GM06990 (cell line): ENCODE measurements at regions not wholly inside any gene's neighbourhood (a gene's known extent, or its start where the extent isn't known, plus 50 kb on each side); places are given as distances from the start of the nearest gene placed in this dataset.

ENCODE experiments used
- DNase-seq: peaks from one replicate; pipeline ENCODE4 v3.0.0-alpha.2; 2011; ENCODE audit not compliant: insufficient read length; ENCODE audit errors: extremely low read depth
- H3K27me3 ChIP-seq: replicated peaks from 2 replicates; pipeline ENCODE4 v1.6.0; 2011; ENCODE audit warnings: low read length; ENCODE audit not compliant: control insufficient read depth, insufficient read depth
- H3K36me3 ChIP-seq: 2 replicates; pipeline ENCODE4 v1.5.1; 2011; ENCODE audit warnings: low read length; ENCODE audit not compliant: control insufficient read depth, insufficient read depth
- H3K4me3 ChIP-seq: replicated peaks from 2 replicates; pipeline ENCODE4 v1.5.1; 2011; ENCODE audit warnings: low read depth, mild to moderate bottlenecking, control low read depth, low read length
- TF ChIP-seq, protein P1 (sequence below): IDR thresholded peaks from 2 replicates; pipeline ENCODE4 v1.5.1; 2011; ENCODE audit warnings: low read length, control low read depth, mild to moderate bottlenecking, inconsistent platforms; ENCODE audit not compliant: insufficient read depth, poor library complexity, severe bottlenecking

DNA sequence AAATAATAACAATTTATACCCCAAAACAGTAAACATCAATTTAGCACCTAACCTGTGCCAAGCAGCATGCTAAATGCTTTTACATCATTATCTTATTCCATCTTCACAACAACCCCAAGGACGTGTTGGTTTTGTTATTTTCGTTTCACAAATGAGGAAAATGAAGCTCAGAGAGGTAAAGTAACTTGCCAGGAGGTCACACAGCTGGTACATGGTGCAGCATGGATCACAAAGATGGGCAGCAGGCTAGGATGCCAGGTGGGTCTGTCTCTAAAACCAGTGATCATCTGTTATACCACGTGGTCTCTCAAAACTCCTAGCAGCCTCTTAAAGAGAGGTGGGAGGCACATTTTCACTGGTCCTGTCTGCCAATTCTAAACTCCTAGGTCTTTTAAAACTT is 323.6 kb upstream of the F9 start:
- TF ChIP-seq, protein P1, sequence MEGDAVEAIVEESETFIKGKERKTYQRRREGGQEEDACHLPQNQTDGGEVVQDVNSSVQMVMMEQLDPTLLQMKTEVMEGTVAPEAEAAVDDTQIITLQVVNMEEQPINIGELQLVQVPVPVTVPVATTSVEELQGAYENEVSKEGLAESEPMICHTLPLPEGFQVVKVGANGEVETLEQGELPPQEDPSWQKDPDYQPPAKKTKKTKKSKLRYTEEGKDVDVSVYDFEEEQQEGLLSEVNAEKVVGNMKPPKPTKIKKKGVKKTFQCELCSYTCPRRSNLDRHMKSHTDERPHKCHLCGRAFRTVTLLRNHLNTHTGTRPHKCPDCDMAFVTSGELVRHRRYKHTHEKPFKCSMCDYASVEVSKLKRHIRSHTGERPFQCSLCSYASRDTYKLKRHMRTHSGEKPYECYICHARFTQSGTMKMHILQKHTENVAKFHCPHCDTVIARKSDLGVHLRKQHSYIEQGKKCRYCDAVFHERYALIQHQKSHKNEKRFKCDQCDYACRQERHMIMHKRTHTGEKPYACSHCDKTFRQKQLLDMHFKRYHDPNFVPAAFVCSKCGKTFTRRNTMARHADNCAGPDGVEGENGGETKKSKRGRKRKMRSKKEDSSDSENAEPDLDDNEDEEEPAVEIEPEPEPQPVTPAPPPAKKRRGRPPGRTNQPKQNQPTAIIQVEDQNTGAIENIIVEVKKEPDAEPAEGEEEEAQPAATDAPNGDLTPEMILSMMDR: no peak
- no peaks in the 10 kb centered on the region; the same call in 1 of the 2 replicates for H3K27me3 ChIP-seq
- DNase-seq: no peak
- H3K36me3 ChIP-seq: no peaks in the 10 kb centered on the region
- no peak overlapping the region for H3K4me3 ChIP-seq

DNA sequence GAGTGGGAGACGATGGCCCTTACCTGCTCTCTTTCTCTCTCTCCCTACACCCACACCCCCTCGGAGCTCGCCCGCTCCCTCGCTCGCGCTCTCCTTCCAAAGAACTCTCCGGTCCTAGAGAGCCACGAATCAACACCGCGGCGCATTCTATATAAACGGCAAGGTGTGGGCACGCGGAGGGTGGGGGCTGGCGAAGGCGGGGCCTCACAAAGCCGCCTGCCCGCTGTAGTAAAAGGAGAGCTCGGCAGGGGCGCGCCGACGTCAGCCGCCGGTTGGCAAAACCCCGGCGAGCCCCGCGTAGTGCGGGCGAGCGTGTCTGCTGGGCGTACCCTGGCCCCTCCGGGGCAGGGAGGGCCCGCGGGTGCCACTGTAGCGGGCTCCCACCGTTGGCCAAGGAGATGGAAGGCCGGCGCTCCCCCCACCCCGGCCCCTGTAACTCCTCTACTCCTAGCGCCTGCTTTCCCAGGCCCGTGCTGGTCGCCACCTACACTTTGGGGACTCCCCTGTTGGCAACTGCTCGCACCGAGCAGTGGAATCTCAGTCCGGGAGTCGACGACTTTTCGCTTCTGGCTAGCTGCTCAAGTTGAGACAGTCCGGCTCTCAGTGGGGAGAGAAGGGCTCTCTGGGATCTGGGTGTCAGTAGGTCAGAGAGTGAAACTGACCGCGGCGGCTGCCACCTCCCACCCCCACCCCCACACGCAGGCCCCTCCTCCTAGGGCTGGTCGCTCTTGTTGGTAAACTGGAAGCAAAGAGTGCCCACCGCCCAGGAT is 325.5 kb upstream of the F9 start:
- TF ChIP-seq, protein P1: no peak
- Histone ChIP-seq H3K4me3 (peak overlapping the region; percentile 16), H3K27me3 (no peaks in the 10 kb centered on the region; the same call in 1 of the 2 replicates), H3K36me3 (no peaks in the 10 kb centered on the region)
- no peak for DNase-seq

DNA sequence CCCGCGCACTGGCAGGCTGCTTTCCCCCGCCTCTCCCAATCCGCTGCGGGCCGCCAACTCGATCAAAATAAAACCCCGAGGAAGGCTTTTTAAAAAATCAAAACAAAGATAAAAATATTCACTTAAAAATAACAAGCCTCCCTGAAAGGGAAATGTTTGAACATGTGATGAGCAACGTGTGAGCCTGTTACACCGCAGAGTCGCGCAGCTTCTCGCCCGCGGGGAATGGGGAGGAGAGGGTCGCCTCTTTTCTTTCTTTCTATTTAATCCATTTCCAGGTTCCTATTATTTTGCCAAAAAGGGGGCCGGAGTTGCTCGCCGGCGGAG is 326.0 kb upstream of the F9 start:
- no peak for DNase-seq
- H3K4me3 ChIP-seq: peak overlapping the region; percentile 16
- no peaks in the 10 kb centered on the region for H3K36me3 ChIP-seq
- TF ChIP-seq, protein P1: no peak
- H3K27me3 ChIP-seq: no peaks in the 10 kb centered on the region; the same call in 1 of the 2 replicates

DNA sequence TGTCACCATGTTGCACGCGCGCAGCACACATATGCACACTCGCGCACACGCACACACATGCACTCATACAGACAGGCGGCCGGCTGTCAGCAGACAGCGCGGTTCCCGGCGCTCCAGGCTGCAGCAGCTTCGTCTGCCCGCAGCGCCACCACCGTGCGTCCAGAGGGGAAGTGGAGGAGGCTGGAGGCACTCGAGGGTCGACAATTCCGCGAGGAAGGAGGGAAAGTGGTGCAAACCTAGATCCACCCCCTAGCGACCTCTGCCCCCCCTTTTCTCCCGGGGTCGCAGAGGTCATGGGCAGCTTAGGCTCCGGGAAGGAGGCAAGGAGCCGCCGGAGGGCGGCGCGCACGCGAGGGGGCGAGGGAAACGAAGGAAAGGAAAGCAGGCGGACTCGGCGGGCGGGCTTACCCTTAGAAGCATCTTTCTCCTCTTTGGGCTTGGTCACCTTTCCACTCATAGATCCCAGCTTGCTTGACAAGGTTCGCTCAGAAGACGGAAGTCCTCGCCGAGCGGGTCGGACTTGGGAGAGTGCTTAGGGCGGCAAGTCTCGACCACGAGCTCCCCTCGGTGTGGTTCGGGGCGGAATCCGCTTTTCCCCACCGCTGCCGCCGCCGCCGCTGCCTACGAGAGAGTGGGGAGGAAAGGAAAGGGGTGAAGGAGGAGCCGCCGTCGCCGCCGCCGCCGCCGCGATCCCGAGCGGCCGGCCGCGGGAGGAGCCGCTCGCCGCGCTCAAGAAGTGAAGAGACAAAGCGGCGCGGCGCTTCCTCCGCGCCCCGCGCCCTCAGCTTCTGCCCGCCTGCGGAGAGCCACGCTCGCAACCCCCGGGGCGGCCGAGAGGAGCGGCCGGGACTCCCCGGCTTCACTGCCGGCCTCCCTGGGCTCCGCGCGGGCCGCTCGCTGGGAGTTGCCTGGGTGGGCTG is 326.6 kb upstream of the F9 start:
- Histone ChIP-seq H3K27me3 (no peaks in the 10 kb centered on the region; the same call in 1 of the 2 replicates), H3K36me3 (no peaks in the 10 kb centered on the region), H3K4me3 (peak overlapping the region; percentile 16)
- TF ChIP-seq, protein P1: no peak
- no peak for DNase-seq

DNA sequence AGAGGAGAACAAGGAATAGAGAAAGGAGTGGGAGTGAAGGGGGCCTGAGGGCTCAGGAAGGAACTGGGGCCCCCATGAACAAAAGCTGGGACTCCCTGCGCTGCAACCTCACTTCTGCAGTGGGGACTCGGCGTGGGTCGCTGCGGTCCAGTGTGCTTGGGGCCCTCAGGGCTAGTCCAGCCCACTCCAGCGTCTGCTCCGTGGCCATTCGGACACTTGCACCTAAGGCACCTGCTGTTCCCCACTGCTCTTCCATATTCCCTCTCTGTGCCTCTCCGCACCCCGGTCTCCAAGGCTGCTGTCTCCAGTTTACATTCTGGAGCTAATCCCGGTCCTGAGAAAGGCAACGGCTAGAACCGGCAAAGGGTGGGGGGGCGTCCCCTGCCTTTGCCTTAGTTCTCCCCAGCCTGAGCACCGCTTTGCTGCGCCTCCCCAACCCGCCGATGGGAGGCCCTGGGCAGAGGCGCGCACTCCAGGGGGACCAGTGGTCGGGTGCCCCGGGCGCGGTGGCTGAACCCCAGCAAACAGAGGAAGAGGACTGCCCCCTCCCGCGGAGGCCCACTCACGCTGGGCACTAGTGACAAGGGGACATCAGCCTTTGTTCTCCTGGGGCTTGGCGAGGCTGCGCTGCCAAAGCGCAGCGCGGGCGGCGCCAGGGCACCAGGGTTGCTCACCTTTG is 327.7 kb upstream of the F9 start:
- no peaks in the 10 kb centered on the region; the same call in 1 of the 2 replicates for H3K27me3 ChIP-seq
- no peaks in the 10 kb centered on the region for H3K36me3 ChIP-seq
- H3K4me3 ChIP-seq: no peak overlapping the region
- TF ChIP-seq, protein P1: no peak
- DNase-seq: no peak
